ENCODE measurements at regions not wholly inside any gene's neighbourhood (a gene's known extent, or its start where the extent isn't known, plus 50 kb on each side); places are given as distances from the start of the nearest gene placed in this dataset.

GRCh38 chr6:91498576-91498975 is 911.7 kb upstream of the MAP3K7 start:
- TF ChIP-seq, protein P1, sequence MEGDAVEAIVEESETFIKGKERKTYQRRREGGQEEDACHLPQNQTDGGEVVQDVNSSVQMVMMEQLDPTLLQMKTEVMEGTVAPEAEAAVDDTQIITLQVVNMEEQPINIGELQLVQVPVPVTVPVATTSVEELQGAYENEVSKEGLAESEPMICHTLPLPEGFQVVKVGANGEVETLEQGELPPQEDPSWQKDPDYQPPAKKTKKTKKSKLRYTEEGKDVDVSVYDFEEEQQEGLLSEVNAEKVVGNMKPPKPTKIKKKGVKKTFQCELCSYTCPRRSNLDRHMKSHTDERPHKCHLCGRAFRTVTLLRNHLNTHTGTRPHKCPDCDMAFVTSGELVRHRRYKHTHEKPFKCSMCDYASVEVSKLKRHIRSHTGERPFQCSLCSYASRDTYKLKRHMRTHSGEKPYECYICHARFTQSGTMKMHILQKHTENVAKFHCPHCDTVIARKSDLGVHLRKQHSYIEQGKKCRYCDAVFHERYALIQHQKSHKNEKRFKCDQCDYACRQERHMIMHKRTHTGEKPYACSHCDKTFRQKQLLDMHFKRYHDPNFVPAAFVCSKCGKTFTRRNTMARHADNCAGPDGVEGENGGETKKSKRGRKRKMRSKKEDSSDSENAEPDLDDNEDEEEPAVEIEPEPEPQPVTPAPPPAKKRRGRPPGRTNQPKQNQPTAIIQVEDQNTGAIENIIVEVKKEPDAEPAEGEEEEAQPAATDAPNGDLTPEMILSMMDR (IDR thresholded peaks at IDR 0.05; ENCODE audit: low read depth, low read length), result no peak
- TF ChIP-seq POLR2A (IDR thresholded peaks at IDR 0.05; ENCODE audit: extremely low read depth, insufficient read length), result no peak
